Fibroblast of skin of left quadriceps (primary cell): ENCODE measurements at regions not wholly inside any gene's neighbourhood (a gene's known extent, or its start where the extent isn't known, plus 50 kb on each side); places are given as distances from the start of the nearest gene placed in this dataset.

Experiments used
- DNase-seq, 2 experiments: peaks; one replicate each; pipeline ENCODE4 v3.0.0-alpha.2; 2013; ENCODE audit warnings: low read depth in 2 of 2

- DNase-seq: no peak
These were observed 150.1 kb downstream of the SOX11 start for GRCh38 chr2:5842326-5842725.

DNA sequence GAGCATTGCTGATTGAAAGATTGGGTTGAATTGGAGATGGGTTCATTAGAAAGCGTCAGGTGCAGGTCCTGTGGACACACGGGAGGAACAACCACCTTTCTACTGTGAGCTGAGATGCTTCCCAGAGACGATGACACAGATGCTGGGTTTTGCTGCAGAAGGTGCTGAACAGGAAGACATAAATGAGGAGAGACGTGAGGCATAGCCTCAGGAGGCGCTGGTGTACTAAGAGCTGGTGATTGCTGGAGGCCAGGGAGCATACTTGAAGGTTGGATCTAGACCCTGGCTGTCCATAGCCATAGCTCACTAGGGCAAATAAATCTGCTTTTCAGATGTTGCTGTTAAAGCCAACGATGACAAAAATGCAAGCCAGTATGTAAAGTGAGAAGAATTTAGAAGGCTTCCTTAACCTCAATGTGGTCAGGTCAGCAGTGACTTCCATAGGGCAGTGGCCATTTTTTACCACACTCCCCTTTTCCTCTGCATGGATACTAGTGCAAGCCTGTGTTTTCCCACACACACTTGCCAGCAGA lies 153.7 kb downstream of the SOX11 start:
- DNase-seq: no peak

DNA sequence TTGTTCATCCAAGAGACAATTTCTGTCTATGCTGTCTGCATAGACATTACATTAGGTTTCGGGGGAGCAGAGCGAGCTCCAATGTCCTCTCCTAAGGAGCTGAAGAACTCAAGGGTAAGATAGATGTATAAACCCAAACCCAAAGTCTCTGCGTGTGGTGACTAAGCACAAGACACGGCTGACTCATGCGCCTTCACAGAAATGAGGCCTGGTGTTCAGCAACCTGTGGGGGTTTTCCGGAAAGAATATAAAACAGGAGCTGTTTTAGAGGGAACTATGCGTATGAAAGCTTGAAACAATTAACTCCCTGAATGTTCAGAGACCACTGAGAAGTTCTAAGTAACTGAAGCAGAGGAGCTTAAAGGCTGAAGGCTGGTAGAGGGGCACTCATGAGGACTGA lies 154.7 kb downstream of the SOX11 start:
- peak; percentile 86 to 90 for DNase-seq

- DNase-seq: no peak
These were observed 157.4 kb downstream of the SOX11 start for GRCh38 chr2:5849562-5849961.

DNA sequence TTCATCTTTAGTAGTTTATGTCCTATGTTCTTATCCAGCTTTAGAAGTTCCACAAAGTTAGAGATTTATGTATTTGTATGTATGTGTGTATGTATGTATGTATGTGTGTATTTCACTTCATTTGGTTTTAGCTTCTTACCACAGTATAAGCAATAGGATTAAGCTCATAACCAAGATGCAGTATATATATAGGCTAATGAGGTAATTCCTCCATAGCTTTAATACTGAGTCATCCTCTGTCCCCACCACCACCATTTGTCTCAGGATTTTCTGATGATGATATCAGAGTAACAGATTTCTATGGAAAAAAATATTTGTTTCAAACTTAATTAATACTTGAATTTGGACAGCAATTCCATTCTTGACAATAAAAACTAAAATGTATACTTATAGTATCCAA lies 159.2 kb downstream of the SOX11 start:
- peak; percentile 76 to 77 for DNase-seq

DNA sequence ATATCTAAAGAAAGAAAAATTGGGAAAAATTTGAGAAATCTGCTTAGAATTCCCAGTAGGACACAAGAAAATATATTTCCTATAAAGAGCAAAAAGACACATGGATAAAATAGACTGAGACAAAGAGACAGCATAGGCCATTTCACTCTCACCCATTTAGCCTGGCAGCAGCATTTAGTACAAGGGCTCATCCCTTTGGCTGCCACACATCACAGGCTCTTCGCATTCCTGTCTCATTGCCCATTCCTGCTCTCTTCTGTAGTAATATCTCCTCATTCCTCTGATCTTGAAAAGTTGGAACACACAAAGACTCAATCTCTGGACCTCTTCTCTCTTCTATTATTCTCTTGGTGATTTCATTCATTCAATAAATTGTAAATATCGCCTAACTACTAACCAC lies 162.6 kb downstream of the SOX11 start:
- DNase-seq: no peak

DNA sequence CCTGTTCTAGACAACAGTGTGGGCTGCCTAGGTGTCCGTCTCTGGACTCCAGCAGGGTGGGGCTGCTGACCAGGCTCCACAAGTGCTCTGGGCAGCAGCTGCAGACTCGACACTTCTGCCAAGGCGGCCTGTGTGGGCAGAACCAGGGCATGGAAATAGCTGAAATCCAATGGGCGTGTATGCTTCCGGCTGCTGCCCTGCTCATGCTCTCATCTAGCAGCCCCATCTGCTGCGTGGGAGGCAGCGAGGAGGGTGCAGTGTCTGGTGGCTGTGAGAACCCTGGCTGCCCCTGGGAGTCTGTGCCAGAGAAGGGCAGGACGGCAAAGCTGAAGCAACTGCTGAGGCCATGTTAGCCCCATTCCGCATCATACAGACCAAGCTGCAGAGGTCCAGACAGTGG lies 174.9 kb downstream of the SOX11 start:
- DNase-seq: no peak

DNA sequence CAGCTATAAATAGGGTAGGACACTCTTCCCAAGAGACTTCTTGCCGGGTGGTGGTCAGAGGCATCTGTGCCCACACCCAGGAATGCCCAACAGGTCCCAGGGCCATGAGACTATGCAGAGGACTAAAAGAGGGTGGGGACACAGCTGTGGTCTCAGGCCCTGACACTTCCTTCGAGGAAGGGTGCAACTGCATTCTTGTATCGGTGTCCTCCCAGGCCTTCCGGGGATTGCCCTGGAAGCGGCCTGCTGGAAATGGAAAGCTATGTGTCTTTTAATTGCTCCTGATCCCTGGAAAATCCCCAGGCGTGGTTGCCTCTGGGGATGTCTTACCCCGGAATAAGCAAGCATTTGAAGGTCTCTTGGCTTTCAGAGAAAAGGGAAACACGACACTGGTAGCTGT lies 176.7 kb downstream of the SOX11 start:
- no peak for DNase-seq

- no peak for DNase-seq
These were observed 177.8 kb downstream of the SOX11 start for GRCh38 chr2:5869936-5870335.

DNA sequence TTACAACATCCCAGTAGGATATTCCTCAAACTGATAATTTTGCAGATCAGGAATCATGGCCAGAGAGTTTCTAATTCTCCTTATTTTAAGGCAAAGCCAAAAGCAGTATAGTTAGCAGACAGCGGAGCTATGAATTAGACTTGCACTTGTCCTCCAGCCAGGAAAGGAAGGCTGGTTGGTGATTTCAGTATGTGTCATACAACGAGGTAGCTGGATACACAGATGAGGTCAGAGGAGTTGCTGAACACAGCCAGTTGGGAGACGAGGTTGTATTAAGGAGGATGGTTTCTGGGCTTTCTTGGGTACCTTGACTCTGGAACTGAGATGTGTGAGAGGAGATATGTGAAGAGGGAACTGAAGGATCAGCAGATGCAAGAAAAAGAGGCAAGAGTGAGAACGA lies 185.2 kb downstream of the SOX11 start:
- peak; percentile 29 to 34 for DNase-seq

DNA sequence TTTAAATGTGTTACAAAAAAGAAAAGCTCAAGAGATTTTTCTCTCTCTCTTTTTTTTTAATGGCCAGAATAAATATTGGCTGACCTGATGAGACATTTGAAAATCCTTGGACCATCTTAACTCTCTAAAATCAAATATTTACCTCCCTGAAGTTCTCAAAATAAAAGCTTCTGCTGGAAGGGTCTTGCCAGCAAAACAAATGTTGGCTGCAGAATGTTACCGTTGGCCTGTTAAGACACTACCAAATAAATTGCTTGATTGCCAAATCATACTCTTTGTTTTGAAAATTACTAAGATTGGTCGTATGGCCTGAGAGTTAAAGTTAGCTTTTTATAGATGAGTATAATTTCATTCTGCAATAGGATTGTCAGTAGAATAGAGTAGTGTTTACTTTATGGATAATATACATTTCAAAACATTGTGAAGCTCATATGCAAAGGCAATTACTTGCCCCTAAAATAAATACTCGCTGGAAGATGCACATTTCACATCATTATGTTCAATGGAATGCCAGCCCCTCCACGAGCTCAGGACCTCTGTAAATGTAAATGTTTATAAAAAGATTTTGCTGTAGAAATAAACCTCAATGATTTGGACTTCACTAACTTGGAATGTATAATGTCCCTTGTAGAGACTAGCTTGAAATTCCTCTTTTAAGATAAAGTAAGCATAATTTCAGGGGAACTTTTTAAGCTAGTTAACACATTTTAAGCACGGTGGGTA lies 193.4 kb downstream of the SOX11 start:
- DNase-seq: no peak

DNA sequence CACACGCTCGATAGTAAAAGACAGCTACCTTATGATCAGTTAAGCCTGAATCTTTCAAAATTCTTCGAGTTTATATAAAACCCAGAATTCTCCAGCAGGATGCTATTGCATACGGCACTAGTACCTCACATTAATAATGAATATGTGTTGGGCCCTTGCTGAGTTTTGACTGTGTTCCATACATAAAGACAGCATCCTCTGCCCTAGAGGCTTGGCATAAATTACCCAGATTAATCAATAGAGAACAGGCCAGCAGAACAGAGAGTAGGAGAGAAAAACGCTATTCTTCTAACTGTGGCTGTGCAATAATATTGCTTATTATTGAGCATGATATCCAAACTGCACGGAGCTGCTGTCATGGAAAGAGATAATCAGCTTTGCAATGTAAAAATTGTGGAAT lies 194.3 kb downstream of the SOX11 start:
- DNase-seq: no peak

DNA sequence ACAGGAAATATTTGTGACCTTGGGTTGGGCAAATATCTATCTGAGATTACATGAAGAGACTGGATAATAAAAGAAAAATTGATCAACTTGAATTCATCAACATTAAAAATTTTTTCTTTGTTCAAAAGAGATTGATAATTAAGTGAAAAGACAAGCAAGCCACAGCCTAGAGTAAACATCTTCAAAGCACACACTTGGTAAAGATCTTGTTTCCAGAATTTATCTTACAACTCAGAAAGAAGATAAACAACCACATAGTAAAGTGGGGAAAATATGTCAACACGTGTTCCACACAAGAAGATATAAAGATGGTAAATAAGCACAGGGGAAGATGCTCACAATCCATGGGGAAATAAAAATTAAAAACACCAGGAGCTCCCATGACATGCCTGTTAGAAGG lies 195.9 kb downstream of the SOX11 start:
- DNase-seq: no peak

DNA sequence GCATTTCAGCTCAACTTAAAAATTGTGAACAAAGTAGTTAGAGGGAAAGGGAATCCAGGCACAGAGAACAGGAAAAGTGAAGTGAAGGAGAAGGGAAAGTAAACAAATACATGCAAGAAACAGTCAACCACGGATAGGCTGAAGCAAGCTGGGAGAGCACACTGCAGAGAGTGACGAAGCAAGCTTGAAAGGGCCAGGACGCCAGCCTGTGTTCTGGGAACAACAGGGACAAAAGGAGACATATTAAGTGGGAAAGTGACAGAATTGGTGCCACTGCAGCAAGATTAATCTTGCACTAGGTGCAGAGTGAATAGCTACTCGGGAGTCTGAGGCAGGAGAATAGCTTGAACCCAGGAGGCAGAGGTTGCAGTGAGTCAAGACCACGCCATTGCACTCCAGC lies 197.3 kb downstream of the SOX11 start:
- DNase-seq: no peak

DNA sequence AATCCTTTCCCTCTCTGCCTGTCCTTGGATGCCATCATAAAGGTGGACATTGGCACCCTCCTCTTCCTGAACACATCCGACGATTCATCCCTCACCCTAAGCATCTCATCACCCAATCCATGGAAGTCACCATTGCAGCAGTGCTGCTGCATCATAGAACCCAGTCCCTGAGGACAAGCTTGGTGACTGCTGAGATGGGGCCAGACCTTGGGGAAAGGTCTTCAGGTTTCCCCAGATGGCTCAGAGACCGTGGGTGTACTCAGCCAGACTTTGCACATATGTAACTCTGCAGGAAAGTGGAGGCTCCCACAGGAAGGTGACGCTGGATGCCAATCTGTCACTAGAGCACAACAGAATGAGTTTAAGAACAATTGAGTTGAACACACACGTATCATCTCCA lies 202.2 kb downstream of the SOX11 start:
- no peak for DNase-seq

DNA sequence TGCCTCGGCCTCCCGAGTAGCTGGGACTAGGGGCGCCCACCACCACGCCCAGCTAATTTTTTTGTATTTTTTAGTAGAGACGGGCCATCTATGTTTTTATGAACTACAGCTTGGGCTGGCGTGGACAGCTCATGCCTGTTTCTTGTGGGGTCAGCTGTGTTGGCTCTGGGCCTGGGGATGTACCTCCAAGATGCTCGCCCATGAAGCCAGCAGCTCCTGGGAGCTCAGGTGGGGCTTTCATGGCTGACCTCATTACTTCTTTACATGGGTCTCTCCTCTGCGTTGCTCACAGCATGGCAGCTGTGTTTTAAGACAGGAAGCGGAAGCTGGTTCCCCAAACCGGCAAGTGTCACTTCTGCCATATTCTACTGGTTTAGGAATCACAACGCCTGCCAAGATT lies 203.1 kb downstream of the SOX11 start:
- DNase-seq: no peak

GRCh38 chr2:5897249-5897648 lies 205.1 kb downstream of the SOX11 start:
- no peak for DNase-seq

GRCh38 chr2:5898667-5899066 lies 206.5 kb downstream of the SOX11 start:
- no peak for DNase-seq

DNA sequence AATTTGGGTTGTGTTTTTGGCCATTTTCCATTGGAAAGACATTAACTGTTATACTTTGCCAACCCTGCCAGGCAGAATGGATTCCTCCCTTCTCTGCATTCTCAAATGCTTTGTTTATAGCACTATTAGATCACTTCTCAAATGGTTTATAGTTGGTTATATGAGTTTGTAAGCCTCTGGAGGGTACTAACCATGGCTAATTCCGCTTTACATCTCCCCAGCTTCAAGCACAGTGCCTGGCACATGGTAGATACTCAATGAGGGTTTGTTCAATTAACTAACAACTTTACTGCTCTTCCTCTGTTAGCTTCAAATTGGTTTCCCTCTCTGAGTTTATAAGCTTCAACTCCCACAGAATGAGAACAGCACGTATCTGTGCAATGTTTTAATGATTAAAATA lies 213.5 kb downstream of the SOX11 start:
- no peak for DNase-seq

- DNase-seq: peak; percentile 70 to 74
These were observed 215.9 kb downstream of the SOX11 start for GRCh38 chr2:5908071-5908470.

DNA sequence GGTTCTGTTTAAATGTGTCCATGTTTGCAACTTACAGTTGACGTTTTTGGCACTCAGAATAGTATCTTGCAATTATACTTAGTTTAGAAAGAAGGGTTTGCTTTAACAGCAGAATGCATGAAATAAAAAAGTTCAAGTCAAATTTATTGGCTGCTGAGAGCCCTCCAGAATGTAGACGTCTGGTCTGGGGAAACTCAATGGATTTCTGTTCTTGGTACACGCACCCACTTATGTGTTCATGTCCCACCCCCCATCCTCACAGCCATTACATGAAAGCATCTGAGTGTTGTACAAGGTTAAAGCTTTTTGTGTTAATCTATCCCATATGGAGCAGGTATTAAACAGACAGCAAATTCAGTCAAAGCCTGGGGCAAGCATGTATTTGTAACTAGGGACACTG lies 219.5 kb downstream of the SOX11 start:
- peak; percentile 94 for DNase-seq

GRCh38 chr2:5913711-5914395 lies 221.7 kb downstream of the SOX11 start:
- DNase-seq: no peak

DNA sequence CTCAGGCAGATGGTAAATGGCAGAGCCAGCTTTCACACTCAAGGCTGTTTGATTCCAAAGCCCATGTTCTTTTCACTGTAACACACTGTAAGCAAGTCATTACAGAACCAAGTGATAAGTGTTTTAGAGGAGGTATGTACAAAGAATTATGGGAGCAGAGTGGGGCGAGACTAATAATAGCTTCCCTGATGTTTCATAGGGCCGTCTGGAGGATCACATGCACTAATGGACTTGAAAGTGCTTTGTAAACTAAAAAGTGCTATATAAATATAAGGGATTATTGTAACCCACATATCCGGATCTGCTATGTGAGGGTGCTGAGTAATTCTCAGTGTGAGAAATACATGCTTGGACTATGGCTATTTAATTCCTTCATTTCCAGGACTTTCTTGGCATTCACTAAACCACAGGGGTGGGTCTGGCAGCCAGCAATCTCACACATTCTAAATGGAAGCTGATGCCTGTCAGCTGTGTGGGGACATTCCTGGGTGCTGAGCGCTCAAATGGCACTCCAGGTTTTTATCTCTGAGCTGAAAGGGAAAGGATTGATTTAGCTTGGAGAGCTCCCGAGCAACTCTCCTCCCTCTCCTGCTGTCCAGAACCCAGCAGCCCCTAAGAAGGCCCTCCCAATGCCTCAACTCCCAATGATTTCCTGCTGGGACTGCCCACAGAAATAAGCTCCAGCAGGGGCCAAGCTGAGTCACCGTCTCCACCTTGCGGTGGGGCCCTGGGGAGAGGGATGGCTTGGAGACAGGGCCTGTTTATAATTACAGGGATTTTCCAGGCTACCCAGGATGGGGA lies 222.8 kb downstream of the SOX11 start:
- DNase-seq: peak; percentile 95 to 96
